ENCODE measurements at regions not wholly inside any gene's neighbourhood (a gene's known extent, or its start where the extent isn't known, plus 50 kb on each side); places are given as distances from the start of the nearest gene placed in this dataset.

- H3K36me3 ChIP-seq: no peaks in the 10 kb centered on the region
- no peaks in the 10 kb centered on the region for H3K9me3 ChIP-seq
- H3K27ac ChIP-seq: no peak overlapping the region
- no peak for DNase-seq (ENCODE audit: extremely low spot score in 2 of 2)
- TF ChIP-seq POLR2AphosphoS5 (IDR thresholded peaks at IDR 0.05; ENCODE audit: insufficient read depth in 1 of 2, low read depth in 1 of 2) (no peak), POLR2A (IDR thresholded peaks at IDR 0.05) (no peak), CTCF (IDR thresholded peaks at IDR 0.05) (no peak)
- no peak overlapping the region for H3K4me3 ChIP-seq
- no peaks in the 10 kb centered on the region for H3K27me3 ChIP-seq
- no peaks in the 10 kb centered on the region for H3K4me1 ChIP-seq
- intact Hi-C loops (cut with DNase I): no loop called here
Measured at GRCh38 chr13:34257966-34258365, 440.0 kb downstream of the RFC3 start.

DNA sequence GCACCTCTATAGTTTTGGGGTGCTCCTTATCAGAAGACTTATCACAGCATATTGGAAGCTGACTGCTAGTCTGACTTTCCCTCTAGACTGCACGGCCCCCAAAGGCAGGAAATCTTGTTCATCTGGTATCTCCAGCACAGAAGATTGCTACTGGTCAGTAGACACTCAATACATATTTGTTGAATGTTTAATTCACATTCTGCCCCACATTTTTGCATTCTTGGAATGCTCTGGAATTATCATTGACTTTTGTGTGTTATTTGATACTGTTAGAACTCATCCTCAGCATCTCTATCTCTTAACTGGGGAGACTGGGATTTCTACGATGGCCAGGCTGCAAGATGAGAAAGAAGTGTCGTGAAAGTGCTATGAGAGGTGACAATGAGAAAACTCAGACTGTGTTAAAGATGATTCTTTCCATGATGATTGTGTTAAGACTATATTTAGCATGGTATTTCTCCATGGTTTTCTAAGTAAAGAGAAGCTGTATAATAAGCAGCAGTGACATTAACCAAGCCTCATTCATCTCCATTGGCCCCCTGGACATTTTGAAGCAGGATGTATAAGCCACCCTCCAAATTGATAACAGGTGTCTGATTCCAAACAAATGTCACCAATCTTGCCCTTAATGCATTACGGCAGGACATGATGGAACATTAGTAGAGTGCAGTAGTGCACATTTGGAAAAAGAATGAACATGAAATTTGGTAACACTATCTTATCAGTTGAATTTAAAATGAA is 440.9 kb downstream of the RFC3 start:
- Histone ChIP-seq H3K4me1 (no peaks in the 10 kb centered on the region), H3K4me3 (no peak overlapping the region), H3K9me3 (no peaks in the 10 kb centered on the region), H3K27ac (no peak overlapping the region), H3K36me3 (no peaks in the 10 kb centered on the region), H3K27me3 (no peaks in the 10 kb centered on the region)
- TF ChIP-seq POLR2A (IDR thresholded peaks at IDR 0.05): no peak
- TF ChIP-seq POLR2AphosphoS5 (IDR thresholded peaks at IDR 0.05; ENCODE audit: insufficient read depth in 1 of 2, low read depth in 1 of 2): no peak
- no peak for TF ChIP-seq CTCF (IDR thresholded peaks at IDR 0.05)
- no peak for DNase-seq (ENCODE audit: extremely low spot score in 2 of 2)
- intact Hi-C loops (cut with DNase I): no loop called here

- no peak for TF ChIP-seq POLR2A (IDR thresholded peaks at IDR 0.05)
- TF ChIP-seq POLR2AphosphoS5 (IDR thresholded peaks at IDR 0.05; ENCODE audit: insufficient read depth in 1 of 2, low read depth in 1 of 2): no peak
- no peak for TF ChIP-seq CTCF (IDR thresholded peaks at IDR 0.05)
- no peak overlapping the region for H3K4me3 ChIP-seq
- intact Hi-C loops (cut with DNase I): no loop called here
- no peaks in the 10 kb centered on the region for H3K36me3 ChIP-seq
- no peaks in the 10 kb centered on the region for H3K4me1 ChIP-seq
- no peaks in the 10 kb centered on the region for H3K9me3 ChIP-seq
- DNase-seq (ENCODE audit: extremely low spot score in 2 of 2): no peak
- no peaks in the 10 kb centered on the region for H3K27me3 ChIP-seq
- H3K27ac ChIP-seq: no peak overlapping the region
Measured at GRCh38 chr13:34263681-34264080, 445.7 kb downstream of the RFC3 start.

DNA sequence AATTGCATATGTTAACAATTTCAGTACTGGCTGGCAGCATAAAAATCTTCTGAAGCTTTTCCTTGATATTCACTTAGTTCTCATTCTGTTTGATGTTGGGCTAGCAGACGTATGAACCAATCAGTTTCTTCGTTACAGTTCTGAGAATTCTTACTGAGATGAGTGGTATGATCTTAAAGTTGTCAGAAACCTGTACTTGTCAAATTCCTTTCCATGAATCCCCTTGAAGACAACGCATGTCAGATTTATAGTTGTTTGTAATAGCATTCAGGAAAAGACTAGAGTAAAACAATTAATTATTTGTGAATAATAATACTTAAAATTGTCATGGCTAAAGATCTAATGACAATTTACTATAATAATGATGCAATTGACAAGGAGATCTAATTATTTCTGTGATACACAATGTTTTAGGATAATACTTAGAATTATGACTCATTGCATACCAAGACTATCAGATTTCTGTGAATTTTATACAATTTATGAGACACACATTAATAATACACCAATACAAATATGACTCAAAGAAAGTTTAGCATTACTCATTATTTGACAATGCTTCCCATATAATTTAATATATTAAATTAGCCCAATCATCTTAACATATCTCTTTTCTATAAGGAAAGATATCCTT is 447.2 kb downstream of the RFC3 start:
- DNase-seq (ENCODE audit: extremely low spot score in 2 of 2): no peak
- Histone ChIP-seq H3K9me3 (no peaks in the 10 kb centered on the region), H3K27ac (no peak overlapping the region), H3K27me3 (no peaks in the 10 kb centered on the region), H3K4me1 (no peaks in the 10 kb centered on the region), H3K36me3 (no peaks in the 10 kb centered on the region), H3K4me3 (no peak overlapping the region)
- intact Hi-C loops (cut with DNase I): no loop called here
- TF ChIP-seq POLR2A (IDR thresholded peaks at IDR 0.05) (no peak), CTCF (IDR thresholded peaks at IDR 0.05) (no peak)

GRCh38 chr13:34276764-34277163 is 458.8 kb downstream of the RFC3 start:
- Histone ChIP-seq H3K27me3 (no peaks in the 10 kb centered on the region), H3K27ac (no peak overlapping the region), H3K9me3 (no peaks in the 10 kb centered on the region), H3K4me3 (no peak overlapping the region), H3K36me3 (no peaks in the 10 kb centered on the region), H3K4me1 (no peaks in the 10 kb centered on the region)
- no peak for DNase-seq (ENCODE audit: extremely low spot score in 2 of 2)
- TF ChIP-seq POLR2AphosphoS5 (IDR thresholded peaks at IDR 0.05; ENCODE audit: insufficient read depth in 1 of 2, low read depth in 1 of 2) (no peak), POLR2A (IDR thresholded peaks at IDR 0.05) (no peak), CTCF (IDR thresholded peaks at IDR 0.05) (no peak)
- intact Hi-C loops (cut with DNase I): no loop called here

Data from vagina (tissue), 2 donors.